GM23338 (cell line): ENCODE measurements at regions not wholly inside any gene's neighbourhood (a gene's known extent, or its start where the extent isn't known, plus 50 kb on each side); places are given as distances from the start of the nearest gene placed in this dataset.

Source experiments
- CTCF ChIP-seq, 2 experiments: fragments of 200-600 bp in 1 of 2; sonication (generic) in 1 of 2; conservative IDR thresholded peaks; 2 replicates each; pipeline versions ENCODE4 v1.5.1 to v1.6.1; 2016 to 2017; ENCODE audit warnings: antibody characterized with exemption in 2 of 2, low read depth in 2 of 2, mild to moderate bottlenecking in 2 of 2, moderate library complexity in 1 of 2
- JUNB ChIP-seq: IDR thresholded peaks from one replicate; pipeline ENCODE4 v1.6.1; 2016; ENCODE audit warnings: antibody characterized with exemption; ENCODE audit not compliant: unreplicated experiment
- NANOG ChIP-seq: IDR thresholded peaks from 2 replicates; pipeline ENCODE4 v1.6.1; 2016; ENCODE audit warnings: antibody characterized with exemption, borderline replicate concordance
- POLR2AphosphoS5 ChIP-seq: IDR thresholded peaks from 2 replicates; pipeline ENCODE4 v1.6.1; 2016; ENCODE audit warnings: antibody characterized with exemption, low read depth
- ZNF114 ChIP-seq: fragments of 250-450 bp; sonication (Bioruptor Pico); IDR thresholded peaks from 2 replicates; pipeline ENCODE4 v1.5.0; 2020; ENCODE audit warnings: mild to moderate bottlenecking, moderate library complexity

GRCh38 chr12:90809940-90810339 lies 145.0 kb downstream of the CCER1 start:
- TF ChIP-seq CTCF (conservative IDR thresholded peaks at IDR 0.05; ENCODE audit: low read depth in 2 of 2), result no peak
- TF ChIP-seq POLR2AphosphoS5, result no peak
- TF ChIP-seq JUNB, result no peak
- TF ChIP-seq NANOG, result no peak
- no peak for TF ChIP-seq ZNF114 (CRISPR knock-in tag)
